ENCODE measurements at regions not wholly inside any gene's neighbourhood (a gene's known extent, or its start where the extent isn't known, plus 50 kb on each side); places are given as distances from the start of the nearest gene placed in this dataset.
"Not testable (repeated sequence)": the region's sequence is repeated elsewhere in the genome, so short reads cannot be mapped to it uniquely, and the experiment has no call there.

- DNase-seq (ENCODE audit: low read depth in 4 of 4, low spot score in 1 of 4): no peak
Observed at GRCh38 chr16:26709175-26709574, 357.6 kb upstream of the C16orf82 start.

GRCh38 chr16:26709754-26710153, 357.0 kb upstream of the C16orf82 start:
- DNase-seq (ENCODE audit: low read depth in 4 of 4, low spot score in 1 of 4): no peak

GRCh38 chr16:26710450-26710849, 356.3 kb upstream of the C16orf82 start:
- no peak for DNase-seq (ENCODE audit: low read depth in 4 of 4, low spot score in 1 of 4)

- no peak for DNase-seq (ENCODE audit: low read depth in 4 of 4, low spot score in 1 of 4)
Observed at GRCh38 chr16:26712876-26713275, 353.9 kb upstream of the C16orf82 start.

- no peak for DNase-seq (ENCODE audit: low read depth in 4 of 4, low spot score in 1 of 4)
Observed at GRCh38 chr16:26715969-26716368, 350.8 kb upstream of the C16orf82 start.

- DNase-seq (ENCODE audit: low read depth in 4 of 4, low spot score in 1 of 4): no peak
Observed at GRCh38 chr16:26717826-26718225, 348.9 kb upstream of the C16orf82 start.

- no peak for DNase-seq (ENCODE audit: low read depth in 4 of 4, low spot score in 1 of 4)
Observed at GRCh38 chr16:26721290-26721689, 345.4 kb upstream of the C16orf82 start.

GRCh38 chr16:26721957-26722356, 344.8 kb upstream of the C16orf82 start:
- DNase-seq (ENCODE audit: low read depth in 4 of 4, low spot score in 1 of 4): not testable (repeated sequence)

GRCh38 chr16:26724189-26724588, 342.5 kb upstream of the C16orf82 start:
- no peak for DNase-seq (ENCODE audit: low read depth in 4 of 4, low spot score in 1 of 4)

- no peak for DNase-seq (ENCODE audit: low read depth in 4 of 4, low spot score in 1 of 4)
Observed at GRCh38 chr16:26727848-26728247, 338.9 kb upstream of the C16orf82 start.

GRCh38 chr16:26729951-26730541, 336.7 kb upstream of the C16orf82 start:
- DNase-seq (ENCODE audit: low read depth in 4 of 4, low spot score in 1 of 4): no peak

- no peak for DNase-seq (ENCODE audit: low read depth in 4 of 4, low spot score in 1 of 4)
Observed at GRCh38 chr16:26731729-26732128, 335.0 kb upstream of the C16orf82 start.

GRCh38 chr16:26733710-26734109, 333.0 kb upstream of the C16orf82 start:
- DNase-seq (ENCODE audit: low read depth in 4 of 4, low spot score in 1 of 4): no peak

- DNase-seq (ENCODE audit: low read depth in 4 of 4, low spot score in 1 of 4): no peak
Observed at GRCh38 chr16:26735521-26735920, 331.2 kb upstream of the C16orf82 start.

- no peak for DNase-seq (ENCODE audit: low read depth in 4 of 4, low spot score in 1 of 4)
Observed at GRCh38 chr16:26736084-26736483, 330.6 kb upstream of the C16orf82 start.

GRCh38 chr16:26740771-26741170, 326.0 kb upstream of the C16orf82 start:
- DNase-seq (ENCODE audit: low read depth in 4 of 4, low spot score in 1 of 4): no peak

GRCh38 chr16:26742040-26742439, 324.7 kb upstream of the C16orf82 start:
- DNase-seq (ENCODE audit: low read depth in 4 of 4, low spot score in 1 of 4): no peak

- no peak for DNase-seq (ENCODE audit: low read depth in 4 of 4, low spot score in 1 of 4)
Observed at GRCh38 chr16:26744430-26744829, 322.3 kb upstream of the C16orf82 start.

- no peak for DNase-seq (ENCODE audit: low read depth in 4 of 4, low spot score in 1 of 4)
Observed at GRCh38 chr16:26747760-26748159, 319.0 kb upstream of the C16orf82 start.

- no peak for DNase-seq (ENCODE audit: low read depth in 4 of 4, low spot score in 1 of 4)
Observed at GRCh38 chr16:26749072-26749471, 317.7 kb upstream of the C16orf82 start.

- DNase-seq (ENCODE audit: low read depth in 4 of 4, low spot score in 1 of 4): no peak
Observed at GRCh38 chr16:26752166-26752565, 314.6 kb upstream of the C16orf82 start.

- no peak for DNase-seq (ENCODE audit: low read depth in 4 of 4, low spot score in 1 of 4)
Observed at GRCh38 chr16:26756633-26757032, 310.1 kb upstream of the C16orf82 start.

GRCh38 chr16:26762594-26762993, 304.1 kb upstream of the C16orf82 start:
- DNase-seq (ENCODE audit: low read depth in 4 of 4, low spot score in 1 of 4): no peak

- DNase-seq (ENCODE audit: low read depth in 4 of 4, low spot score in 1 of 4): no peak
Observed at GRCh38 chr16:26765087-26765486, 301.6 kb upstream of the C16orf82 start.

Data from stimulated activated CD4-positive, alpha-beta T cell treated with anti-CD3 and anti-CD28 coated beads, Interleukin-1b, Interleukin-23, amount 100 ng/mL, for 24 hours (primary cell).